DND-41 (cell line): ENCODE measurements at regions not wholly inside any gene's neighbourhood (a gene's known extent, or its start where the extent isn't known, plus 50 kb on each side); places are given as distances from the start of the nearest gene placed in this dataset.

Experiments
- EZH2 ChIP-seq: IDR thresholded peaks from 3 replicates; pipeline ENCODE4 v1.6.1; 2012; ENCODE audit warnings: borderline replicate concordance, low read depth, mild to moderate bottlenecking, moderate library complexity, low read length, inconsistent platforms; ENCODE audit not compliant: severe bottlenecking
- TF ChIP-seq, protein P1 (sequence below): IDR thresholded peaks from 2 replicates; pipeline ENCODE4 v1.5.1; 2012; ENCODE audit warnings: borderline replicate concordance, low read length, moderate library complexity, mild to moderate bottlenecking; ENCODE audit not compliant: poor library complexity, severe bottlenecking; ENCODE audit errors: extremely low read depth

DNA sequence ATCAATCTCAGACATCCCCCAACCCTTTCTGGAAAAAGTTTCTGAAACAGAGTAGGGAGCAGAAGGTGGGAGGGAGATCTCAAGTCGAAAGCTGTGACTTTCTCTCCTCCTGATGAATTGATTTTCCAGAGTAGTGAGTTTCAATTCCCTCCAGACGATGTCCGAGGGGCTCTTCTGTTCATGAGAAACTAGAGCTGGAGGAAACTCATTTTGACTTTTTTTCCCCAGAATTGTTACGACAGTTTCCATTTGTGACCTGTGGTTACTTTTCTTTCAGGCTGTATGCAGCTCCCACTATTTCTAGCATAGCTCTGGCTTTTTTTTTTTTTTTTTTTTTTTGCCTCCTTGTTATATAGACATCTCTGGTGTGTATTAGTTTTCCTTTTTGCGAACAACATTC lies 422.1 kb upstream of the SALL1 start:
- TF ChIP-seq, protein P1, sequence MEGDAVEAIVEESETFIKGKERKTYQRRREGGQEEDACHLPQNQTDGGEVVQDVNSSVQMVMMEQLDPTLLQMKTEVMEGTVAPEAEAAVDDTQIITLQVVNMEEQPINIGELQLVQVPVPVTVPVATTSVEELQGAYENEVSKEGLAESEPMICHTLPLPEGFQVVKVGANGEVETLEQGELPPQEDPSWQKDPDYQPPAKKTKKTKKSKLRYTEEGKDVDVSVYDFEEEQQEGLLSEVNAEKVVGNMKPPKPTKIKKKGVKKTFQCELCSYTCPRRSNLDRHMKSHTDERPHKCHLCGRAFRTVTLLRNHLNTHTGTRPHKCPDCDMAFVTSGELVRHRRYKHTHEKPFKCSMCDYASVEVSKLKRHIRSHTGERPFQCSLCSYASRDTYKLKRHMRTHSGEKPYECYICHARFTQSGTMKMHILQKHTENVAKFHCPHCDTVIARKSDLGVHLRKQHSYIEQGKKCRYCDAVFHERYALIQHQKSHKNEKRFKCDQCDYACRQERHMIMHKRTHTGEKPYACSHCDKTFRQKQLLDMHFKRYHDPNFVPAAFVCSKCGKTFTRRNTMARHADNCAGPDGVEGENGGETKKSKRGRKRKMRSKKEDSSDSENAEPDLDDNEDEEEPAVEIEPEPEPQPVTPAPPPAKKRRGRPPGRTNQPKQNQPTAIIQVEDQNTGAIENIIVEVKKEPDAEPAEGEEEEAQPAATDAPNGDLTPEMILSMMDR, result no peak
- no peak for TF ChIP-seq EZH2
